Upper lobe of right lung (tissue), 1 donor: ENCODE measurements at regions not wholly inside any gene's neighbourhood (a gene's known extent, or its start where the extent isn't known, plus 50 kb on each side); places are given as distances from the start of the nearest gene placed in this dataset.

Experiments used
- ATAC-seq: fragments of 200-7000 bp; cut with Tn5 transposase; one replicate; pipeline ENCODE4 v1.9.1; 2020; ENCODE audit warnings: mild to moderate bottlenecking, moderate library complexity
- DNase-seq: peaks from one replicate; pipeline ENCODE4 v3.0.0-alpha.2; 2020
- H3K27ac ChIP-seq: fragments of 200-600 bp; one replicate; pipeline ENCODE4 v1.8.0; 2022
- H3K27me3 ChIP-seq: fragments of 200-600 bp; one replicate; pipeline ENCODE4 v1.8.0; 2022; ENCODE audit warnings: mild to moderate bottlenecking
- H3K36me3 ChIP-seq: fragments of 200-600 bp; one replicate; pipeline ENCODE4 v1.8.0; 2022
- H3K4me1 ChIP-seq: fragments of 200-600 bp; one replicate; pipeline ENCODE4 v1.8.0; 2022
- H3K4me3 ChIP-seq: fragments of 200-600 bp; one replicate; pipeline ENCODE4 v1.8.0; 2022; ENCODE audit warnings: mild to moderate bottlenecking
- H3K9me3 ChIP-seq: fragments of 200-600 bp; one replicate; pipeline ENCODE4 v1.8.0; 2022
- CTCF ChIP-seq: fragments of 200-600 bp; IDR thresholded peaks from one replicate; pipeline ENCODE4 v1.8.0; 2022; ENCODE audit warnings: antibody characterized with exemption
- intact Hi-C: fragments of 100-400 bp; cut with DNase I; formaldehyde crosslinking; loops from one replicate; pipeline ENCODE4 v1.11.0; 2022
- donor health status: DM: no; HTN: yes; CAD: no; lungs with severe emphysema.

GRCh38 chr18:41072946-41073345 is 882.1 kb upstream of the PIK3C3 start:
- Histone ChIP-seq H3K27me3 (no peaks in the 10 kb centered on the region), H3K9me3 (no peaks in the 10 kb centered on the region), H3K27ac (no peak overlapping the region), H3K36me3 (no peaks in the 10 kb centered on the region), H3K4me3 (no peak overlapping the region), H3K4me1 (no peaks in the 10 kb centered on the region)
- no peak for ATAC-seq
- intact Hi-C loops, result no loop called here
- no peak for DNase-seq
- TF ChIP-seq CTCF, result no peak

GRCh38 chr18:41071826-41072225 is 883.2 kb upstream of the PIK3C3 start:
- Histone ChIP-seq H3K4me3 (no peak overlapping the region), H3K27me3 (no peaks in the 10 kb centered on the region), H3K36me3 (no peaks in the 10 kb centered on the region), H3K4me1 (no peaks in the 10 kb centered on the region), H3K9me3 (no peaks in the 10 kb centered on the region), H3K27ac (no peak overlapping the region)
- no peak for ATAC-seq
- intact Hi-C loops, result no loop called here
- TF ChIP-seq CTCF, result no peak
- no peak for DNase-seq

- H3K27ac ChIP-seq, result no peak overlapping the region
- intact Hi-C loops, result no loop called here
- DNase-seq (no peak), ATAC-seq (no peak)
- H3K27me3 ChIP-seq, result no peaks in the 10 kb centered on the region
- no peaks in the 10 kb centered on the region for H3K4me1 ChIP-seq
- TF ChIP-seq CTCF, result no peak
- no peaks in the 10 kb centered on the region for H3K36me3 ChIP-seq
- no peaks in the 10 kb centered on the region for H3K9me3 ChIP-seq
- H3K4me3 ChIP-seq, result no peak overlapping the region
These were observed 885.9 kb upstream of the PIK3C3 start for GRCh38 chr18:41069167-41069566.

GRCh38 chr18:41064916-41065315 is 890.1 kb upstream of the PIK3C3 start:
- DNase-seq, result no peak
- no peak for ATAC-seq
- no peak for TF ChIP-seq CTCF
- H3K27me3 ChIP-seq, result no peaks in the 10 kb centered on the region
- intact Hi-C loops, result no loop called here
- H3K27ac ChIP-seq, result no peak overlapping the region
- no peaks in the 10 kb centered on the region for H3K9me3 ChIP-seq
- H3K4me1 ChIP-seq, result no peaks in the 10 kb centered on the region
- no peaks in the 10 kb centered on the region for H3K36me3 ChIP-seq
- H3K4me3 ChIP-seq, result no peak overlapping the region

GRCh38 chr18:41060967-41061366 is 894.1 kb upstream of the PIK3C3 start:
- no peaks in the 10 kb centered on the region for H3K27me3 ChIP-seq
- intact Hi-C loops, result no loop called here
- H3K27ac ChIP-seq, result no peak overlapping the region
- ATAC-seq (no peak), DNase-seq (no peak)
- no peak overlapping the region for H3K4me3 ChIP-seq
- H3K9me3 ChIP-seq, result no peaks in the 10 kb centered on the region
- no peaks in the 10 kb centered on the region for H3K4me1 ChIP-seq
- no peaks in the 10 kb centered on the region for H3K36me3 ChIP-seq
- no peak for TF ChIP-seq CTCF

- TF ChIP-seq CTCF, result no peak
These were observed 896.0 kb upstream of the PIK3C3 start for GRCh38 chr18:41059126-41059415.

More at GRCh38 chr18:41059126-41059415, 896.0 kb upstream of the PIK3C3 start:
- ATAC-seq (no peak), DNase-seq (no peak)
- H3K9me3 ChIP-seq, result no peaks in the 10 kb centered on the region
- no peaks in the 10 kb centered on the region for H3K27me3 ChIP-seq
- no peak overlapping the region for H3K27ac ChIP-seq
- no peaks in the 10 kb centered on the region for H3K36me3 ChIP-seq
- intact Hi-C loops, result no loop called here
- no peaks in the 10 kb centered on the region for H3K4me1 ChIP-seq
- no peak overlapping the region for H3K4me3 ChIP-seq
